HPDE6-E6E7 (cell line): ENCODE measurements at regions not wholly inside any gene's neighbourhood (a gene's known extent, or its start where the extent isn't known, plus 50 kb on each side); places are given as distances from the start of the nearest gene placed in this dataset.
"Not testable (repeated sequence)": the region's sequence is repeated elsewhere in the genome, so short reads cannot be mapped to it uniquely, and the experiment has no call there.

Experiments
- DNase-seq: peaks from one replicate; pipeline ENCODE4 v3.0.0; 2011; ENCODE audit warnings: missing footprints; ENCODE audit errors: extremely low spot score

GRCh38 chr1:22332424-22332717 is 119.3 kb upstream of the ZBTB40 start:
- no peak for DNase-seq

- DNase-seq = no peak
These were observed 118.7 kb upstream of the ZBTB40 start for GRCh38 chr1:22332795-22333499.

DNA sequence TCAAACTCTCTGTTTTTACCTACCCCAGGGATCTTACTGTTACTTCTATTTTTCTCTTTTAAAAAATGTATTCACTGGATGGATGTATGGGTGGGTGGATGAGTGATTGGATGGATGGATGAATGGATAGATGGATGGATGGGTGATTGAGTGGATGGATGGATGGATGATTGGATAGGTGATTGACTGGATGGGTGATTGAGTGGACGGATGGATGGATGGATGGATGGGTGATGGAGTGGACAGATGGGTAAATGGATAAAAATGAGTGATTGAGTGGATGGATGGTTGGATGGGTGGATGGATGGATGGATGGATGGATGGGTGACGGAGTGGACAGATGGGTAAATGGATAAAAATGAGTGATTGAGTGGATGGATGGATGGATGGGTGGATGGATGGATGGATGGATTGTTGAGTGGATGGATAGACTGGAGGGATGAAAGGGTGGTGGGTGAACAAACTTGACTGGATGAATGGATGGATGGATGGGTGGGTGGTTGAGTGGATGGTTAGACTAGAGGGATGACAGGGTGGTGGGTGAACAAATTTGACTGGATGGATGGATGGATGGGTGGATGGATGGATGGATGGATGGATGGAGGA is 118.0 kb upstream of the ZBTB40 start:
- DNase-seq = no peak

DNA sequence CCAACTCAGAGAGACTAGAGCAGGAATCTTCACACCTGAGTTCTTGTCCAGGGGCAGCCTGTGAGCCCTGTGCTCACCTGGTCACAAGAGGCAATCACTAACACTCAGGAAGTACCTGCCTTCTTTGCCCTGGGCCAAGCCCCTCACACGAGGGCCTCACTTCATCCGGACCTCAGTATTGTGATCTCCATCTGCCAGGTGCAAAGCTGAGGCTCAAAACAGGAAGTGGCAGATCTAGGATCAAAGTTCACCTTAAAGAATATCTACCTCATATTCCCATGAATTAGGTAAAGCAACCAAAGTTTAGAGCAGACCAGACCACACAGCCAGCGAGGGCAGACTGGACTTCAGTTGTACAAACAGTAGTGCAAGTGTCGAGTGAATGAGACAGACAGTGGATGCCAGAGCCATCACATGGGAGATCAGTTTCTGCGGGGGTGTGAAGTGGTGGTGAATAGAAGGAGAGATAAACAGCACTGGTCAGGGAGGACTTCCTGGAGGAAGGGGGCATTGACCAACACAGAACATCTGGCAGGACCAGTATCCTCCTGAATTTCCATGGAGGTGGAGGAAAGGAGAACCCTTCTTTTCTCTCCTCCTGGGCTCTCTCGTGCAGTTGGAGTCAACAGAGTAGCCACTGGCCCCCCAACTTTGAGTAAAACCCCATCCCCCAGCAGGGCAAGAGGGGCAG is 116.6 kb upstream of the ZBTB40 start:
- no peak for DNase-seq

DNA sequence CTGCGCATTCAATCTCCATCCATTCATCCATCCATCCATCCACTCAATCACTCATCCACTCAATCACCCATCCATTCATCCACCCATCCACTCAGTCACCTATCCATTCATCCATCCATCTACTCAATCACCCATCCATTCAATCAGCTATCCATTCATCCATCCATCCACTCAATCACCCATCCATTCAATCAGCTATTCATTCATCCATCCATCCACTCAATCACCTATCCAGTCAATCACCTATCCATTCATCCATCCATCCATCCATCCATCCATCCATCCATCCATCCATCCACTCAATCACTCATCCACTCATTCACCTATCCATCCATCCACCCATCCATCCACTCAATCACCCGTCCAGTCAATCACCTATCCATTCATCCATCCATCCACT is 115.4 kb upstream of the ZBTB40 start:
- not testable (repeated sequence) for DNase-seq

- DNase-seq = not testable (repeated sequence)
These were observed 114.7 kb upstream of the ZBTB40 start for GRCh38 chr1:22336696-22337545.

DNA sequence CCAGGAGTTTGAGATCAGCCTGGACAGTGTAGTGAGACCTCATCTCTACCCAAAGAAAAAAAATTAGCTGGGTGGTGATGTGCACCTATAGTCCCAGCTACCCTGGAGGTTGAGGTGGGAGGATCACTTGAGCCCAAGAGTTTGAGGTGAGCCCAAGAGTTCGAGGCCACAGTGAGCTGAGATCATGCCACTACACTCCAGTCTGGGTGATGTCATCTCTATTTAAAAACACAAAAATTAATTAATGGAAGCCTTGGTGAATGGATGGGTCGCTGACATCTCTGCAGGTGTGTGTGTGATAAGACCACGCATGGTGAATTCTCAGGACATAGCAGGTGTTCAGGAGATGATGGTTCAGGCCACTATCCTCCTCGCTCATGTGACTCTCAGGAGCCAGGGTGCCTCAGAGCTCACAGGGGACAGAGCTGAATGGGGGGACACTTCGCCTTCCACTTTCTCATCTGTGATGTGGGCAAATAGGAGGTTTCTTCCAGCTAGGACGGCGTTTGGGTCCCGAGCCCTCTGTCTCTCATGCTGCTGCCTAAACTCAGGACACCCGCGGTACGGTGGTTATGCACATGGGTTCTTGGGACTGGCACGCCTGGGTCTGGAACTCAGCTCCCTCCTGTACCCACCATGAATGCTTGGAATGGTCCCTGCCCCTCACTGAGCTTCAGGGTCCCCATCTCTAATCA is 113.4 kb upstream of the ZBTB40 start:
- DNase-seq = no peak

DNA sequence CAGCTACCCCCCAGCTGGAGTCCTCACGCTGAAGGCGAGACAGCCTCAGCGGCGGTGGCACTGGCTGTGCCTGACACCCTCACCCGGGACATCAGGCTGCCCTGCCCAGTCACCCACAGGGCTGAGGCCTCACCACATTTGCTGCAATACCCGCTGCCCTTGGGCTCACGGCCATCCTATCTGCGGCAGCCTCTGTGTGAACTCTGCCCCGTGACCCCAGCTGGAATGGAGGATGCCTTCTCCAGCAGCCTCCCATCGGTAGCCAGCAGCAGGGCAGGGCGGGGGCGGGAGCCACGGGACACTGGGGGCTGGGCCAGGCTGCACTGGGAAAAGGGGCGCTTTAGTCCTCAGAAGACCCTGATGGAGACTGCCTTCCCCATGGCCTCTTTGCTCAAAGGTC is 112.4 kb upstream of the ZBTB40 start:
- DNase-seq = no peak

GRCh38 chr1:22340066-22340465 is 111.6 kb upstream of the ZBTB40 start:
- no peak for DNase-seq

GRCh38 chr1:22340873-22341272 is 110.8 kb upstream of the ZBTB40 start:
- no peak for DNase-seq

DNA sequence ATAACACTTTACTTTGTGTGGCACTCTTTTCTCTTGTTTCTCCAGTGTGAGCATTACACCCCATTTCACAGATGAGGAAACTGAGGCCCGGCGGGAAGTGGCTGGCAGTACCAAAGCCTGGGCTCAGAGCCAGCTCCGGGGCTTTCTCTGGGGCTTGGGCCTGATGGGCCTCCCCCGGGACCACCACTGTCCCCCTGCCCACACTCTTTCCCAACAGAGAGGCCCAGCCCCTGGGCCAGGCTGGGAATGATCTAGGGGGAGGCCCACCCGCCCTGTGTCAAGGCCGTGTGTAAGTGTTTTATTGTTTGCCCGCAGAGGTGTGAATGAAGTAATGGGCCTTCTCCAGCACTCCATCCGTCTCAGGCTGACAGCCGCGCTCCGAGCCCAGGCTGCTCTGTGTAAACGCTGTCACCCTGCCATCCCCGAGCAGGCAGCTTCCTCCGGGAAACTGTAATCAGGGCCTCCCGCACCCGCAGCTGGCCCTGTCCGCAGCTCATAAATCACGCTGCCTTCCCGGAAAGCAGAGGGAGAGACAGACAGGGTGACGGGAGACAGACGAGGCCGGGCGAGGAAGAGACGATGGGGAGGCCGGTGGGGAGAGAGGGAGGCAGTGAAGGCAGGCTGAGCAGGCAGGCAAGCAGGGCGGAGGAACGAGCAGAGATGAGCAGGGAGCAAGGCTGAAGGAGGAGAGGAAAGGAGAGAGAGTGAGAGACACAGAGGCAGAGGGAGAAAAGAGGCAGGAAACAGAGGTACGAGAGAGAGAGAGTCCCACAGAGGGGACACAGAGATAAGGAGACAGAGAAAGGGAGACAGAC is 109.7 kb upstream of the ZBTB40 start:
- DNase-seq = no peak

DNA sequence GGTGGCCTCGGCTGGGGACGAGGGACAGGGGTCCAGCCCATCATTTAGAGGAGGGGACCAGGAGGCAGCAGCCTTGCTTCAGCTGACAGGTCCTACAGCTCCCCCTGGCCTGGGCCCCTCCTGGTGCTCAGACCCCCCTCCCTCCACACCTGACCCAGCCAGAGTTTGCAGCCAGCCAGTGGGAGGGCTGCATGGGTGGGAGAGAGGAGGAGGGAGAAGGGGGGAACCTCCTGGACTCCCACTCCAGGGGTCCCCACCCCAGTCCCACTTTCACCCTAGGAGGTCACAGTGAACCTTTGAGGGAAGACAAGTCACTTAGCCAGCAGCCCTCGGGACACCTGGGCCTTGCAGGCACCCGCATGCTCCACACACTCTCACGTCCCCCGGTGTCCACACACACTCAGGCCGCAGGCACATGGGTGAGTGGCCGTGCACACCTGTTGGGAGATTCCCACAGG is 108.9 kb upstream of the ZBTB40 start:
- DNase-seq = no peak

GRCh38 chr1:22343456-22344328 is 108.0 kb upstream of the ZBTB40 start:
- DNase-seq = no peak

DNA sequence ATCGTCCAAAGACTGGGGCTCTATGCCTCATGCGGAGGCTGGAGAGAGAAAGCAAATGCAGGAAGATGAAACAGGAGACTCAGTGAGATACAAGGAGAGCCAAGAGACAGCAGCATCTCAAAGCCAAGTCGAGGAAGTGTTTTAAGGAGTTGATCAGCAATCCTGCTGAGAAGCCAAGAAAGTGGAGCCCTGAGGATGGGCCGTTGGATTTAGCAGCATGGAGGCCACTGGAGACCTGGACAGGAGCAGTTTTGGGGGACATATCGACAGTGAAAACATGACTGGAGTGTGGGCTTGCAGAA is 107.4 kb upstream of the ZBTB40 start:
- DNase-seq = no peak

GRCh38 chr1:22344851-22345560 is 106.6 kb upstream of the ZBTB40 start:
- no peak for DNase-seq

GRCh38 chr1:22347854-22348760 is 103.5 kb upstream of the ZBTB40 start:
- DNase-seq = no peak

- DNase-seq = no peak
These were observed 102.1 kb upstream of the ZBTB40 start for GRCh38 chr1:22349362-22350043.
